ENCODE measurements at regions not wholly inside any gene's neighbourhood (a gene's known extent, or its start where the extent isn't known, plus 50 kb on each side); places are given as distances from the start of the nearest gene placed in this dataset.

DNA sequence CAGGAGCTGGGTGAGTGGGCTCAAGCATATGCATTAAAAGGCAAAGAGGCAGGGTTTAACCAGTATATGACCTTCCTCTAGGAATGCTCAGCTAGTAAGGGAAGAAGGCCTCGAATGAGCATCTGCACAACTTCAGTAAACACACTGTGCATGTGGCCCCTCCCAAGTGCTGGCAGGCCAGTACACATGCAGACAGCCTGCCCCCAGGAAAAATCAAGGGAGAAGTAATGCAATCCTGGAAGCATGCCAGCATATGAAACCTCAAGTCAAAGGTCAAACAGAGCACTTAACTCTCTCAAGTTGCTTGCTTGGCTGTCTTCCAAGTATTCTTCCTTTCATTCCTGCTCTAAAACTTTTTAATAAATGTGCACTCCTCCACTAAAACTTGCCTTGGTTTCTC is 208.4 kb downstream of the ACTR3B start:
- TF ChIP-seq, protein P1, sequence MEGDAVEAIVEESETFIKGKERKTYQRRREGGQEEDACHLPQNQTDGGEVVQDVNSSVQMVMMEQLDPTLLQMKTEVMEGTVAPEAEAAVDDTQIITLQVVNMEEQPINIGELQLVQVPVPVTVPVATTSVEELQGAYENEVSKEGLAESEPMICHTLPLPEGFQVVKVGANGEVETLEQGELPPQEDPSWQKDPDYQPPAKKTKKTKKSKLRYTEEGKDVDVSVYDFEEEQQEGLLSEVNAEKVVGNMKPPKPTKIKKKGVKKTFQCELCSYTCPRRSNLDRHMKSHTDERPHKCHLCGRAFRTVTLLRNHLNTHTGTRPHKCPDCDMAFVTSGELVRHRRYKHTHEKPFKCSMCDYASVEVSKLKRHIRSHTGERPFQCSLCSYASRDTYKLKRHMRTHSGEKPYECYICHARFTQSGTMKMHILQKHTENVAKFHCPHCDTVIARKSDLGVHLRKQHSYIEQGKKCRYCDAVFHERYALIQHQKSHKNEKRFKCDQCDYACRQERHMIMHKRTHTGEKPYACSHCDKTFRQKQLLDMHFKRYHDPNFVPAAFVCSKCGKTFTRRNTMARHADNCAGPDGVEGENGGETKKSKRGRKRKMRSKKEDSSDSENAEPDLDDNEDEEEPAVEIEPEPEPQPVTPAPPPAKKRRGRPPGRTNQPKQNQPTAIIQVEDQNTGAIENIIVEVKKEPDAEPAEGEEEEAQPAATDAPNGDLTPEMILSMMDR (conservative IDR thresholded peaks at IDR 0.05 in 1 of 2, IDR thresholded peaks at IDR 0.05 in 1 of 2; ENCODE audit: extremely low read depth in 1 of 2, insufficient read depth in 1 of 2, low read depth in 1 of 2, low read length in 2 of 2): no peak
- TF ChIP-seq EZH2 (IDR thresholded peaks at IDR 0.05; ENCODE audit: borderline replicate concordance, low read length): no peak
